ENCODE measurements at regions not wholly inside any gene's neighbourhood (a gene's known extent, or its start where the extent isn't known, plus 50 kb on each side); places are given as distances from the start of the nearest gene placed in this dataset.
A peak's percentile ranks its signal among the peaks of the same experiment; 100 is the strongest.

DNA sequence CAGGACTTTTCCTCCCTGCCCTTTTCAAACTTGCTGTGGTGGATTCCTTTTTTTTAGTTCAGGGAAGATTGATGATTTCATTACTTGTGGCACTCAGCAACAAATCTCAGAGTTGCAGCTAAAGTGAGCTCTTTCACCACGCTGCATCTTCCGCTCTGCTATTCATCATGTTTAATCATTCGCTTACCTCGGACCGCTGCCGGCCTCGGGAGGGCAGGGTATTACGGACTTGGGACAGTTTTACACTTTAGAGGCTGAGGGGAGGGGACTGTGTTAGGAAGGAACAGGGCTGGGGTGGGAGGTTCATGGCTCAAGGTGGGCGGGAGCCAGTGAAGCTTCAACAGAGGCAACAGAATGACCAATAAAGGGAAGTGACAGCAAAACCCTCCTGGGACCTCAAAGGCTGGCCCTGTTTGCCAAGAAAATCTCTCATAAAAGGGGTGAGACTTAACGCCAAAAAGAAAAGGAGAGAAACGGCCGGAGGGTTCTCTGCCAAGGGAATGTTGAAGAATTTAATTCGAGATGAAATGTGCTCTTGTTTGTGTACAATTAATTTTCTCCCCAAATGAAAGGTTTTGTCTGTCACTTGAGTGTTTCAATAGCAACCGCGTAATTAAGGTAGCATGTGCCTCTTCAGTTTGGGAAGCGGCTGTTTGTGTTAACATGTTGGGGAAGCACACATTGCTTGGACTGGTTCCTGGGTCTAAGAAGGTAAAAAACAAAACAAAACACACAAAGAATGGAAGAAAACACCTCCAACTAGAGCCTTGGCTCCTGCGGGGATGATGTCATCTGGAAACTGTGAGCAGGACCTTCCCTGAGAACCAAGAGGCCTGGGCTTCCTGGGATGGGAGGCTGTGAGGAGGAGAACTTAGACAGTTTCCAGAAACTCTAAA, 72.5 kb upstream of the SULF2 start:
- intact Hi-C loops (cut with DNase I), result no loop called here

DNA sequence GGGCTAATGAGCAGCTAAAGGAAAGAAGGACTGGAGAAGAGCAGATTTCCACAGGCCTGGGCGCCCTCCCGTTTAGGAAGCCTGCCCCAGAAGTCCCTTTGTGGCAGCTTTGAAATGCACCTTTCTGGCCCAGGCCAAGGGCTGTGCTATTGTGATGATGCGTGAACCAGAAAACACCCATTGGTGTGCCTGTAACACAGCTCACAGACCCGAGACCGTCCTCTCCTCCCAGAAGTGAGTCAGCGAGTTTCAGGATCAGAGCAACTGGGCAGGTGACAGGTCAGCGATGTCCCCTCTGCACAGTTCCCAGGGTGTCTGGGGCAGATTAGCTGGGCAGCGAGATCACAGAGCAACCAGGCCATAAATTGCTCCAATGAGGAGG, 71.9 kb upstream of the SULF2 start:
- Histone ChIP-seq H3K4me3 (no peak overlapping the region), H3K4me1 (no peaks in the 10 kb centered on the region), H3K9me3 (no peaks in the 10 kb centered on the region), H3K27me3 (ENCODE audit: insufficient read depth in 3 of 3, low read length in 2 of 3) (peaks cover 0 to 4% (median 0%) of the 10 kb centered on the region in 3 donors), H3K27ac (no peak overlapping the region), H3K36me3 (ENCODE audit: insufficient read depth in 1 of 2, low read depth in 1 of 2) (no peaks in the 10 kb centered on the region)
- WGBS, 3 donors, result 55 to 81% (median 73%) methylated on average over 8 of the region's 8 CpGs
- TF ChIP-seq, protein P1, sequence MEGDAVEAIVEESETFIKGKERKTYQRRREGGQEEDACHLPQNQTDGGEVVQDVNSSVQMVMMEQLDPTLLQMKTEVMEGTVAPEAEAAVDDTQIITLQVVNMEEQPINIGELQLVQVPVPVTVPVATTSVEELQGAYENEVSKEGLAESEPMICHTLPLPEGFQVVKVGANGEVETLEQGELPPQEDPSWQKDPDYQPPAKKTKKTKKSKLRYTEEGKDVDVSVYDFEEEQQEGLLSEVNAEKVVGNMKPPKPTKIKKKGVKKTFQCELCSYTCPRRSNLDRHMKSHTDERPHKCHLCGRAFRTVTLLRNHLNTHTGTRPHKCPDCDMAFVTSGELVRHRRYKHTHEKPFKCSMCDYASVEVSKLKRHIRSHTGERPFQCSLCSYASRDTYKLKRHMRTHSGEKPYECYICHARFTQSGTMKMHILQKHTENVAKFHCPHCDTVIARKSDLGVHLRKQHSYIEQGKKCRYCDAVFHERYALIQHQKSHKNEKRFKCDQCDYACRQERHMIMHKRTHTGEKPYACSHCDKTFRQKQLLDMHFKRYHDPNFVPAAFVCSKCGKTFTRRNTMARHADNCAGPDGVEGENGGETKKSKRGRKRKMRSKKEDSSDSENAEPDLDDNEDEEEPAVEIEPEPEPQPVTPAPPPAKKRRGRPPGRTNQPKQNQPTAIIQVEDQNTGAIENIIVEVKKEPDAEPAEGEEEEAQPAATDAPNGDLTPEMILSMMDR (IDR thresholded peaks at IDR 0.05), result no peak
- no peak for DNase-seq
- ATAC-seq, result no peak
- intact Hi-C loops (cut with DNase I), result no loop called here

More for the DNA sequence above, 72.5 kb upstream of the SULF2 start:
- no peak overlapping the region for H3K4me3 ChIP-seq
- no peaks in the 10 kb centered on the region for H3K36me3 ChIP-seq (ENCODE audit: insufficient read depth in 1 of 2, low read depth in 1 of 2)
- H3K27ac ChIP-seq, result peak overlapping the region; percentile 5
- ATAC-seq, result peak in 2 of 4 donors; percentile 21 to 28
- peak in 1 of 2 donors; percentile 32 for DNase-seq
- TF ChIP-seq, protein P1 (IDR thresholded peaks at IDR 0.05), result no peak
- H3K9me3 ChIP-seq, result peaks cover 5% of the 10 kb centered on the region
- 35 to 46% (median 35%) methylated on average over 17 of the region's 17 CpGs for WGBS, 3 donors
- H3K4me1 ChIP-seq, result no peaks in the 10 kb centered on the region
- H3K27me3 ChIP-seq (ENCODE audit: insufficient read depth in 3 of 3, low read length in 2 of 3), result peaks cover 0 to 4% (median 0%) of the 10 kb centered on the region in 3 donors

DNA sequence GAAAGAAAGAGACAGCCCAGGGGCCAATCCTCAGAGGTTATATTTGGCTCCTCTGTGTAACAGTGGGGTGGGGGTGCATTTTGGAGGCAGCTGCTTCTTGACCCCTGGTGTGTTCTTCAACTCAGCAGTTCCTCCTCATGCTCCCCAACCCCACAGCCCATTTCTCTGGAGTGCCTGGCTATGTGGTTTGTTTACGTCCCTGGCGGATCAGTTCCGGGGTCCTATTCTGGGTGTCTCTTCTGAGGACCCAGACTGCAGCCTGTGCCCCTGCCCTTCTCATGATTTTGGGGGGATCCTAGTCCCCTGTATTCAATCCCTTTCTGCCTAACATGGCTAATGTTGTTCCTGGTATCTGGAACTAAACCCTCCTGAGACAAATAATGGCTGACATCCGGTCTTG, 70.5 kb upstream of the SULF2 start:
- Histone ChIP-seq H3K27me3 (ENCODE audit: insufficient read depth in 3 of 3, low read length in 2 of 3) (peaks cover 0 to 6% (median 0%) of the 10 kb centered on the region in 3 donors), H3K9me3 (no peaks in the 10 kb centered on the region), H3K4me1 (no peaks in the 10 kb centered on the region), H3K36me3 (ENCODE audit: insufficient read depth in 1 of 2, low read depth in 1 of 2) (no peaks in the 10 kb centered on the region), H3K4me3 (no peak overlapping the region), H3K27ac (no peak overlapping the region)
- intact Hi-C loops (cut with DNase I), result no loop called here
- WGBS, 3 donors, result 91 to 98% (median 96%) methylated on average over 4 of the region's 4 CpGs
- DNase-seq, result no peak
- TF ChIP-seq, protein P1 (IDR thresholded peaks at IDR 0.05), result no peak
- no peak for ATAC-seq

DNA sequence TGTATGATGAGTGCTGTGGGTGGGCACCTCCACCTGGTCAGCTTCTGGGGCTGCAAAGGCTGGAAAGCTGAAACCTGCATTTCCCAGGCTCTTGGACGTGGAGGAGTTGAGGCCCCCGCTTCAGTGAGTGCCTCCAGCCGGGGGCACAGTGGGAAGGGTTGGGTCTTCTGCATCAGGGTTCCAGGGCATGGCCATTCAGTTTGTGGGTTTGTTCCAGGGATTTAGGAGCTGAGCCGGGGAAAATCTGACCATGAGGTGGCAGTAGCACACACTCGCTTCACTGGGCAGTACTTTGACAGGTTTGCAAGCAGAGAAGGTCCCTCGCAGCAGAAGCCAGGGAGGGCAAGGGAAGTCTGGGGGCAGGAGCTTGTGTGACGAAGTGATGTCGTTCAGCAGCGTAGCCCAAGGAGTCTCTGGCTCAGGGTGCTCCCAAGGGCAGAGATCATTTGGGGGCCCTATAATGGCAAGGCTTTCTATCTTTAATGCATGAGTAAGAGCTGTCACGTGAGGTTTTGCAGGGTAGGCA, 69.5 kb upstream of the SULF2 start:
- DNase-seq (no peak), ATAC-seq (no peak)
- 71 to 83% (median 73%) methylated on average over 10 of the region's 10 CpGs for WGBS, 3 donors
- Histone ChIP-seq H3K36me3 (ENCODE audit: insufficient read depth in 1 of 2, low read depth in 1 of 2) (no peaks in the 10 kb centered on the region), H3K9me3 (no peaks in the 10 kb centered on the region), H3K27ac (no peak overlapping the region), H3K4me3 (no peak overlapping the region), H3K4me1 (no peaks in the 10 kb centered on the region), H3K27me3 (ENCODE audit: insufficient read depth in 3 of 3, low read length in 2 of 3) (peaks cover 0 to 6% (median 0%) of the 10 kb centered on the region in 3 donors)
- TF ChIP-seq, protein P1 (IDR thresholded peaks at IDR 0.05), result no peak
- intact Hi-C loops (cut with DNase I), result no loop called here
